ENCODE measurements at regions not wholly inside any gene's neighbourhood (a gene's known extent, or its start where the extent isn't known, plus 50 kb on each side); places are given as distances from the start of the nearest gene placed in this dataset.

- Mint-ChIP-seq H3K27me3 (ENCODE audit: low read depth, unreplicated experiment) (no peaks in the 10 kb centered on the region), H3K4me3 (ENCODE audit: unreplicated experiment) (no peak overlapping the region), H3K27ac (ENCODE audit: unreplicated experiment) (no peak overlapping the region), H3K36me3 (ENCODE audit: low read depth, unreplicated experiment) (peaks cover under 1% of the 10 kb centered on the region), H3K4me1 (ENCODE audit: low read depth, unreplicated experiment) (no peaks in the 10 kb centered on the region), H3K9me3 (ENCODE audit: unreplicated experiment) (peaks cover 16% of the 10 kb centered on the region)
- Histone ChIP-seq H3K9me3 (ENCODE audit: insufficient read depth, low read depth, low read length) (peaks cover 5% of the 10 kb centered on the region), H3K27ac (ENCODE audit: low read depth, low read length) (no peak overlapping the region), H3K36me3 (ENCODE audit: insufficient read depth, low read length) (no peaks in the 10 kb centered on the region), H3K79me2 (ENCODE audit: insufficient read depth, low read length) (no peaks in the 10 kb centered on the region), H3K4me1 (ENCODE audit: insufficient read depth, low read length) (no peaks in the 10 kb centered on the region), H3K4me2 (ENCODE audit: low read length) (no peak overlapping the region), H4K20me1 (ENCODE audit: insufficient read depth, low read length) (no peaks in the 10 kb centered on the region), H3K4me3 (ENCODE audit: insufficient read depth, low read depth, low read length) (no peak overlapping the region), H3K27me3 (ENCODE audit: insufficient read depth, low read length) (no peaks in the 10 kb centered on the region), H3K9ac (ENCODE audit: low read length) (no peak overlapping the region), H2AFZ (ENCODE audit: low read depth, low read length) (no peak overlapping the region)
- TF ChIP-seq CTCF (IDR thresholded peaks at IDR 0.05; ENCODE audit: insufficient read depth, low read depth, low read length), result no peak
- TF ChIP-seq EZH2 (IDR thresholded peaks at IDR 0.05; ENCODE audit: insufficient read depth, low read length), result no peak
- FAIRE-seq, result no peak
- no peak for DNase-seq (ENCODE audit: low read depth)
These were observed 209.0 kb downstream of the RNF152 start for GRCh38 chr18:61683856-61684255.

- Histone ChIP-seq H3K9ac (ENCODE audit: low read length) (no peak overlapping the region), H3K27me3 (ENCODE audit: insufficient read depth, low read length) (no peaks in the 10 kb centered on the region), H3K27ac (ENCODE audit: low read depth, low read length) (no peak overlapping the region), H3K36me3 (ENCODE audit: insufficient read depth, low read length) (no peaks in the 10 kb centered on the region), H3K4me2 (ENCODE audit: low read length) (no peak overlapping the region), H3K9me3 (ENCODE audit: insufficient read depth, low read depth, low read length) (peaks cover 5% of the 10 kb centered on the region), H3K4me3 (ENCODE audit: insufficient read depth, low read depth, low read length) (no peak overlapping the region), H4K20me1 (ENCODE audit: insufficient read depth, low read length) (no peaks in the 10 kb centered on the region), H2AFZ (ENCODE audit: low read depth, low read length) (no peak overlapping the region), H3K79me2 (ENCODE audit: insufficient read depth, low read length) (no peaks in the 10 kb centered on the region), H3K4me1 (ENCODE audit: insufficient read depth, low read length) (no peaks in the 10 kb centered on the region)
- DNase-seq (ENCODE audit: low read depth) (no peak), FAIRE-seq (no peak)
- no peak for TF ChIP-seq EZH2 (IDR thresholded peaks at IDR 0.05; ENCODE audit: insufficient read depth, low read length)
- no peak for TF ChIP-seq CTCF (IDR thresholded peaks at IDR 0.05; ENCODE audit: insufficient read depth, low read depth, low read length)
- Mint-ChIP-seq H3K27me3 (ENCODE audit: low read depth, unreplicated experiment) (no peaks in the 10 kb centered on the region), H3K9me3 (ENCODE audit: unreplicated experiment) (peaks cover 19% of the 10 kb centered on the region), H3K36me3 (ENCODE audit: low read depth, unreplicated experiment) (peaks cover 2% of the 10 kb centered on the region), H3K4me3 (ENCODE audit: unreplicated experiment) (no peak overlapping the region), H3K27ac (ENCODE audit: unreplicated experiment) (no peak overlapping the region), H3K4me1 (ENCODE audit: low read depth, unreplicated experiment) (peaks cover 3% of the 10 kb centered on the region)
These were observed 211.7 kb downstream of the RNF152 start for GRCh38 chr18:61681065-61681464.

- no peak for TF ChIP-seq CTCF (IDR thresholded peaks at IDR 0.05; ENCODE audit: insufficient read depth, low read depth, low read length)
- no peak for TF ChIP-seq EZH2 (IDR thresholded peaks at IDR 0.05; ENCODE audit: insufficient read depth, low read length)
- no peak overlapping the region for H3K27ac Mint-ChIP-seq (ENCODE audit: unreplicated experiment)
- no peak overlapping the region for H3K4me2 ChIP-seq (ENCODE audit: low read length)
These were observed 213.0 kb downstream of the RNF152 start for GRCh38 chr18:61679836-61680235.

More at GRCh38 chr18:61679836-61680235, 213.0 kb downstream of the RNF152 start:
- Mint-ChIP-seq H3K36me3 (ENCODE audit: low read depth, unreplicated experiment) (peaks cover 2% of the 10 kb centered on the region), H3K9me3 (ENCODE audit: unreplicated experiment) (peaks cover 16% of the 10 kb centered on the region), H3K4me3 (ENCODE audit: unreplicated experiment) (no peak overlapping the region), H3K4me1 (ENCODE audit: low read depth, unreplicated experiment) (peaks cover 3% of the 10 kb centered on the region), H3K27me3 (ENCODE audit: low read depth, unreplicated experiment) (no peaks in the 10 kb centered on the region)
- Histone ChIP-seq H3K4me1 (ENCODE audit: insufficient read depth, low read length) (no peaks in the 10 kb centered on the region), H3K27me3 (ENCODE audit: insufficient read depth, low read length) (no peaks in the 10 kb centered on the region), H3K9me3 (ENCODE audit: insufficient read depth, low read depth, low read length) (peaks cover 5% of the 10 kb centered on the region), H2AFZ (ENCODE audit: low read depth, low read length) (no peak overlapping the region), H3K4me3 (ENCODE audit: insufficient read depth, low read depth, low read length) (no peak overlapping the region), H3K27ac (ENCODE audit: low read depth, low read length) (no peak overlapping the region), H3K79me2 (ENCODE audit: insufficient read depth, low read length) (no peaks in the 10 kb centered on the region), H3K36me3 (ENCODE audit: insufficient read depth, low read length) (no peaks in the 10 kb centered on the region), H3K9ac (ENCODE audit: low read length) (no peak overlapping the region), H4K20me1 (ENCODE audit: insufficient read depth, low read length) (no peaks in the 10 kb centered on the region)
- FAIRE-seq (no peak), DNase-seq (ENCODE audit: low read depth) (no peak)
